ENCODE measurements at regions not wholly inside any gene's neighbourhood (a gene's known extent, or its start where the extent isn't known, plus 50 kb on each side); places are given as distances from the start of the nearest gene placed in this dataset.
"Not testable (repeated sequence)": the region's sequence is repeated elsewhere in the genome, so short reads cannot be mapped to it uniquely, and the experiment has no call there.

GRCh38 chr7:25672496-25672895 is 444.2 kb upstream of the NPVF start:
- no peak for DNase-seq

GRCh38 chr7:25675789-25676474 is 447.6 kb upstream of the NPVF start:
- no peak for DNase-seq

DNA sequence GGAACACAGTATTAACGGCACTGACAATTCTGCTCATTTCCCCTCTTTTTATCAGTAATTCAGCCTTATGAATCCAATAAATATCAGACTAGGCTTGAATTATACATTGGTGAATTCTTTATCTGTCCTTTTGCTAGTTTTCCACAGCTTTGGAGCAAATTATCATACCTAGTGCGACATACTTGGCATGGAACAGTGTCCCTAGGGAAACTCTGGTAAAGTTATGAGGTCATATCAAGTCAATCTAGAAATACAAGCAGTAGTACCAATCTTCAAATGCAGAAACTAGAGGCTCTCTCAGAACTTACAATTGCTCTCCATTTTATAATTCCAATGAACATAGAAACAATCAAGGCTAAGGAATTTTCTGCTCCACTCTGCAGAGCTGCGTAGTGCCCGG is 449.3 kb upstream of the NPVF start:
- DNase-seq = no peak

- no peak for DNase-seq
Measured at GRCh38 chr7:25678215-25678614, 449.9 kb upstream of the NPVF start.

GRCh38 chr7:25680636-25681035 is 452.4 kb upstream of the NPVF start:
- DNase-seq = no peak

DNA sequence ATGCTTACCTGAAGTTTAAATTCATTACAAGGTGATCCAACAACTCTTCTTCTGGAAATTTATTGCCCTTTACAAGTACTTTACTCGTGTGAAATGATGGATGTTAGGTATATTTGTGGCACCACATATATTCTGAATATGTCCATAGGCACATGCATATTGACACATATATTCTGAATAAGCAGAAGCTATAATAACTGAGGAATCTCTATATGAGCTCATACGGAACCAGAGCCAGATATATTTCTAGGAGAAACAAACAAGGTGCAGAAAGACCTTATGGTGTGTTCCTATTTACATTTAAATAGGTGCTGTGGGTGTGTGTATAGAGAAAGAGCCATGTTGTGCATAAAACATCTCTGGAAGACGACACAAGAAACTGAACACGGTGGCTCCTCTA is 456.1 kb upstream of the NPVF start:
- DNase-seq = no peak

GRCh38 chr7:25686493-25686892 is 458.2 kb upstream of the NPVF start:
- DNase-seq = no peak

GRCh38 chr7:25694211-25694610 is 457.8 kb upstream of the NFE2L3 start:
- no peak for DNase-seq

DNA sequence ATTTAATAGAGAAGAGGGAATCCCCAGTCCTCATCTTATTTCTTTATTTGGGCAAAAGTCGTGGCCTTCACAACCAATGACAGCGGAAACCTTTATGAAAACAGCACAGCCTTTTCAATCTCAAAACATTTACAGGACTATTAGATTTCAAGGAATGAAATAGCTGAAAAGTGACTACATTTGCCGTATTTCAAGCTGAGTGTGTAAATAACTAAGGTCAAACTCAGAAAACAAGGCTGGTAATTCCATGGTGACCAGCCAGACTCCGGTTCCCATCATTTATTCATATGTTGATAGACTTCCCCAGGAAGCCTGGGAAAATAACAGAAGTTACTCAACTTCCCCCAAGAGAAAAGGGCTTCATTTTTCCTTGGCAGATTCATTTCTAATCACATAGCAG is 457.3 kb upstream of the NFE2L3 start:
- no peak for DNase-seq

DNA sequence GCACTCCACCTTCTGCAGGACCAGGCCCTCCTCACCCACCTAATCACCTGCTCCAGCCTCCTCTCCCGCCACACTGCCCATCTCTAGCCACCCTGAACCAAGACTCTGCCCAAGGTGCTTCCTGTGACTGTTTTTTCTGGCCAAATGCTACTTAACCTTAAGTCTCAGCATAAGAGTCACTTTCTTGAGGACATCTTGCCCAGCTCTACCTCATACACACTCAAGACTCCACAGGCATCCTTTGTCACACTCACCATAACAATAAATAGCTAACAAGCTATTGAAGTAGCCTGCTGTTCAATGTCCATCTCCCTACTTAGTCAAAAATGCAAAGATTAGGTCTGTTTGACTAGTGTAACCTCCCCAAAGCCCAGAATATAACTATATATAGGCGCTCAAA is 455.4 kb upstream of the NFE2L3 start:
- no peak for DNase-seq

DNA sequence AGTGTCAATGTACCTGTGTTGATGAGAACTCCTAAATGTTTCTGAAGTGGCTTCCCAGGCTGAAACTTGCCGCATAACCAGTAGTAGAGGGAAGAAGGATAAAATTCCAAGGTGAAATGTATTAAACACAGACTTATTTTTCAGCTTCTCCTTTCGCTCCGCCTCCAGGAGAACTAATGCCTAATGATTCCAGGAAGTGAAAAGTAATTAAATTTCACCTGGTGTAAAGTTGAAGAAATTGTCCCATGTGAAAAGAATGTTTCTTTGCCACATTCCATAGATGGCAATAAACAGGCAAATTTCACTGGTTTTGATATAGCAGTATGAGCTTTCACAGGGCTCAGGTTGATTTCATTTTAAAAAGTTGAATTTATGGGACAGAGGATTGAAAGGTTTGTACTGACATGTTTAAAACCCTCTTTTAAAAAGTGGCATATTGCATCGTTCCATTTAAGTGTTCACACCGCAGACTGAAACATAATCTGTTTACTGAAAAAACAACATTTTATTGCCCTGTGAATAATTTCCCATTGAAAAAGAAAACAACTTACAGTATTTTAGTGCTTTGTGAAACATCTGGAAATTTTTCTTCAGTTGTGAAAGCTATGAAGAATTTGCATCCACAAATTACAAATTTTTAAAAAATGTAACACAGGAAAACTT is 453.4 kb upstream of the NFE2L3 start:
- no peak for DNase-seq

DNA sequence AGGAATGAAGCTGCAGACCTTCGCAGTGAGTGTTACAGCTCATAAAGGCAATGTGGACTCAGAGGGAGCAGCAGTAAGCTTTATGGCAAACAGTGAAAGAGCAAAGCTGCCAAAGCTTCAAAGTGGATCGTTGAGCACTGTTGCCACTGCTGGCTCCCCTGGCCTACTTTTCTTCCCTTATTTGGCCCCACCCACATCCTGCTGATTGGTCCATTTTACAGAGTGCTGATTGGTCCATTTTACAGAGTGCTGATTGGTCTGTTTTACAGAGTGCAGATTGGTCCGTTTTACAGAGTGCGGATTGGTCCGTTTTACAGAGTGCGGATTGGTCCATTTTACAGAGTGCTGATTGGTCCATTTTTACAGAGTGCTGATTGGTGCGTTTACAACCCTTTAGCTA is 451.9 kb upstream of the NFE2L3 start:
- not testable (repeated sequence) for DNase-seq

DNA sequence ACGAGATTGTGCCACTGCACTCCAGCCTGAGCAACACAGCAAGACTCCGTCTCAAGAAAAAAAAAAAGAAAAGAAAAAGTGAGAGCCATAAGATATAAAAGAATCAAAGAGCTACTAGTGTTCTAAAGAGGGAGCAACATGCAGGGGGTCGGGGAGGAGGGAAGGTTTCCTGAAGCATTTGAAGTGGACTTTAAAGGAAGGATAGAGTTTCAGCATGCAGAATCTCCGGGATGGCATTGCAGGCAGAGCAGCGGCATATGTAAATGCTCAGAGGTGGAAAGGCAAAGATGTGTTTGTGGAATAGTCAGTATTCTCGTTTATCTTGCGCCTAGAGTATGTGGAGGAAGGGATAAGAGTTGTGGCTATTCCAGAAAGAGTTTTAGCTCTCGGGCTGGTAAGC is 447.6 kb upstream of the NFE2L3 start:
- no peak for DNase-seq

DNA sequence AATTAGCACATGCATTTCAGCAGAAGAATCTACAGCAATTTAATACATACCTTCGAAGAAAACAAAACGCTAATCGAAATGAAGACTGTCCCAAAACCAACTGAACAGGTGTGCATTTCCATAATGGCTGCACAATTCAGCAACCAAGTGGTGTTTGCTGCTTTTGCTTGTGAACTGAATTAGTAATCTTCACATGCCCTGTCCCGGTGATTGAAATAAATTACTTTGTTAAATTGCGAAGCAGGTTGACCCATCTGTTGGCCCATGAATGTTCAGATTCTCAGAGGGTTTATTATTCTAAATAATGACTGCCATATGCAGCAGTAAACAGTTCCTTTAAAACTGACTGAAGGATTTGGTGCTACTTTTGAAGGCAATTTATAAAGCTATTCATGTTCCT is 445.2 kb upstream of the NFE2L3 start:
- DNase-seq = no peak

GRCh38 chr7:25707768-25708620 is 444.0 kb upstream of the NFE2L3 start:
- DNase-seq = no peak

DNA sequence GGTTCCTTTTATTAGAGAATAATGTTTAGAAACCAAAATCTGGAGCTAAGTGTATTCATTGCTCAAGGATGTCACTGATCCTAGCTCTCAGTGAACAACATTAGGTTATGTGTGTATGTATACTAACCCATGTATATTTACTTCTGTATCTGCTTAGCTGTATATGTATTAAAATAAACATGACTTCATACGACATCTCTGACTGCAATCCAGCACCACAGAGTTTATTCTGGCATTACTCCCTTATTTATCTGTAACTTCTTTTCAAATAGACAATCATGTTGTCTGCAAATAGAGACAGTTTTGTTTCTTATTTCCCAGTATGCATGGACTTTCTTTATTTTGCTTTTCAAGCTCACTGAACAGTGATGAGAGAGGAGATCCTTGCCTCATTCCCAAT is 441.0 kb upstream of the NFE2L3 start:
- DNase-seq = no peak

DNA sequence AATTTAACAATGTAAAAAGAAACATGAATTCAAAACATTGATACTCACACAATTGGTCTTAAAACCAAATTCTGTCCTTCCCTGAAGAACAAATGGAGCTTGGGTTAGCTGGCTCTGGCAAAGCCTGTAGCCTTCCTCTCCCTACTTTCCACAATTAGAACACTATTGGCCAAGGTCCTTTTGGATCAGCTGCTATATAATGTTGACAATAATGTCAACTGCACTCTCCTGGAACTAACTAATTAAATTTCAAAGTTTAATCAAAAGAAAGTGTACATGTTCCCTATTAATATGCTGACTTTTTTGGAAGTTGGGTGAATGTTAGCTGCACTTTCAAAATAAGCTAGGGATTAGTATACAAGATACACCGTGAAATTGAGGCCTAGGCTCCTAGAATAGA is 440.1 kb upstream of the NFE2L3 start:
- DNase-seq = no peak

DNA sequence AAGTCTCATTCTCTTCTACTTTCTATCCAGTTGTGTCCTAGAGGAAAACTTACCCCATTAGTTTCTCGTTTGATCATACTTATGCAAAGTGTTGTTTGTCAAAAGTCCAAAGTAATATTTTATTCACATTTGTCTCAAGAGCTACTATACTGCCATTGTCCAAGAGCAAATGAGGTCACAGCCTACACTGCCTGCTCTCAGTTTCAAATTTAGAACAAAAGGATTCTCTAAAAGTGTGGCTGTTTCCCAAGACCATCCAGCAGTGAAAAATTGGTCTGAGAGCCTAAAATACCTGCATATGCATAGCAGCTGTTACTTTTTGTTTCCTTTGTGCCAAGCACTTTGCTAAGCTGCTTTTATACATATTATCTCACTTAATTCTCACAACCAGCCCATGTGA is 439.5 kb upstream of the NFE2L3 start:
- no peak for DNase-seq

GRCh38 chr7:25714013-25714412 is 438.0 kb upstream of the NFE2L3 start:
- no peak for DNase-seq

DNA sequence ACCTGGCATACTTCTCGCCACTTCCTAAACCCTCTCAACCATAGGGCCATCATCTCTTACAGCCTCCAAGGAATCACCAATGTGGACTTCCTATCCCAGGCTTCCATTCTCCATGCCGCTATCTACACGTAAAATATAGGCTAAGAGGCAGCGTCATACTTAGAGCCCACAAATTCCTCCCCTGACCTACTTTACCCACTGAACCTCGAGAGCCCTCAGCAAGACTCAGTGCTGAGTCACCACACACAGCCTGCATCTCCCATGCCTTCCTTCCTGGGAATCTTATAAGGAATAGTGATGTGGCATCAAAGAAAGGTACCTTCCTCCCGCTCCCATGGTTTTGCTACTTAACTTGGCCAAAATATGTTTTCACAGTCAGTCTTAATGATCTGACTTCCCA is 435.6 kb upstream of the NFE2L3 start:
- no peak for DNase-seq

GRCh38 chr7:25718596-25718995 is 433.4 kb upstream of the NFE2L3 start:
- no peak for DNase-seq

DNA sequence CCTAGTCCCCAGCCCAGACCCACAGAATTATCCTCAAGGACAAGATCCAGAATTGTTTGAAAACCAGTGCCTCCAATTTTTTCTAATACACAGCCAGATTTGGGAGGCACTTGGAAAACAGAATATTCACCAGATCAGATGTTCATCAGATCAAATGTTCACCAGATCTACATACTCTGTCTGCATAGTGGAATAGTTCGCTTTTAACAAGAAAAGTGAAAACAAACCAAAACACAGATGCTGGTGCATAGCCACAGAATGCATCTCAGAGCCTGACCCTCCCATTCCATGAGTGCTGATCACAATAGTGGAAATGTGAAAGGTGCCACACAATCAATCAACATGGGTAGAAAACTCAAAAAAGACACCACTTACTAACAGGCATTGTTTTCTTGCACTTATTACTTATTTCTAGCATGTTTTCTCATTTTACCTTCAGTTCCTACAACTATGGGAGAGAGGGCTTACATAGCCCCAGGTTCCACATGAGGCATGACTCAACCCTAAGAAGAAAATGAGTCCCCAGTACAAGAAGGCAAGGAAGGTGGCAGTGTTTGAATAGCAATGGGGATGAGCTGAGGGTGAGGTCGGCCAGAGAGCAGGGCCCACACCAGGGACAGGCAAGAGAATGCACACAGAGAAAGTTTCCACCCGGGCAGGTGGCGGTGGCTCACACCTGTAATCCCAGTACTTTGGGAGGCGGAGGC is 432.7 kb upstream of the NFE2L3 start:
- DNase-seq = no peak

GRCh38 chr7:25720427-25720826 is 431.6 kb upstream of the NFE2L3 start:
- DNase-seq = no peak

Measured in CD4-positive, alpha-beta T cell treated with Interleukin-12 subunit alpha and Interleukin-12 subunit beta, for 1 hour (primary cell).